ENCODE measurements at regions not wholly inside any gene's neighbourhood (a gene's known extent, or its start where the extent isn't known, plus 50 kb on each side); places are given as distances from the start of the nearest gene placed in this dataset.

- intact Hi-C loops (cut with DNase I) = no loop called here
- ATAC-seq = no peak
- DNase-seq (ENCODE audit: missing footprints) = no peak
Observed at GRCh38 chr19:30144242-30144758, 202.3 kb downstream of the URI1 start.

- DNase-seq (ENCODE audit: missing footprints) = no peak
Observed at GRCh38 chr19:30144802-30145201, 202.8 kb downstream of the URI1 start.

GRCh38 chr19:30145467-30145866, 203.4 kb downstream of the URI1 start:
- intact Hi-C loops (cut with DNase I) = no loop called here
- ATAC-seq = no peak

More at GRCh38 chr19:30144802-30145201, 202.8 kb downstream of the URI1 start:
- intact Hi-C loops (cut with DNase I) = no loop called here
- ATAC-seq = no peak

GRCh38 chr19:30146346-30146745, 204.3 kb downstream of the URI1 start:
- intact Hi-C loops (cut with DNase I) = no loop called here
- ATAC-seq = no peak
- no peak for DNase-seq (ENCODE audit: missing footprints)

More at GRCh38 chr19:30145467-30145866, 203.4 kb downstream of the URI1 start:
- DNase-seq (ENCODE audit: missing footprints) = no peak

DNA sequence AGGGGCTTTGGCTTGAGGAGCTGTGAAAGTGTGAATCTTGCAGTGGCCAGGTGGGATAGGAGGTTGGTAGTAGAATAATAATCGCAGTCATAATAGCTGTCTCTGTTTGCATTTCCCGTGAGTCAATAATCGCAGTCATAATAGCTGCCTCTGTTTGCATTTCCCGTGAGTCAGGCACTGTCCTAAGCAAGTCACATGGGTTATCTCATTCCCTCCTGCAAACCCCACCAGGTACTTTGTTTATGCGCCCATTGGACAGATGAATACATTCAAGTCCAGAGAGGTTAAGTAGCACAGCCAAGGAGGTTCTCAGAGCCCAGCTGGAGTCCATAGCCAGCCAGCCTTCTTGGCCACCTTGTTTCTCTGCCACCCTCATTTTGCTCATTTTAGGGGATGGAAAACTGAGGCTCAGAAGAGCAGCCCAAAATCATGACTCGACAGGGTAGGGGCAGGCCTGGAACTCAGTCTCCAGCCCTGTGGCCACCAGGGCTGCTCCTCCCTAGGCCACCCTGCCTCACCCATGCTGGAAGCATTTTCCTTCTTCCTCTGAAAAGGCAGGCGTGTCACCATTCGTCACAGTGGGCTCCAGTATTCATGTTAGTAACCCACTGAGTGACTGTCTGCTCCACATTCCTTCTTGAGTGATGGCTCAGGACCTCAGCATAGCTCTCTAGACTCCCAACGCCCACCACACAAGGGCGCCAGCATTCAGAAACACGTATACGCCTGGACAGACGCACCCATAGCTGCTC, 206.2 kb downstream of the URI1 start:
- ATAC-seq = no peak
- DNase-seq (ENCODE audit: missing footprints) = no peak
- intact Hi-C loops (cut with DNase I) = no loop called here

DNA sequence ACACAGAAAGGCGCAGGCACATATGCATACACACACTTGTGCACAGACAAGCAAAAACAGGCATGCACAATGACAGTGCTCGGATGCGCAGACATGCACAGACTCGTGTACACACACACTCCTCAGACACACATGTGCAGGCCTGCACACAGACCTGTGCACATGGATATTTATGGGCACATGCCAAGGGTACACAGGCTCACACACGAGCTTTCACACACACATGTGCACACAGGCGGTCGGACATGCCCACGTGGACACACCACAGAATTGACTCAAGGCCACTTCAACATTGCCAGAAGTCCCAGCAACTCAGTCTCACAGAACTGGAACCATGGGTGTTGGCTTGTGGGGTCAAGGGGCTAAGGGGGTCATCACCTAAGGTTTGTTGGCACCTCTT, 206.8 kb downstream of the URI1 start:
- DNase-seq (ENCODE audit: missing footprints) (no peak), ATAC-seq (no peak)
- intact Hi-C loops (cut with DNase I) = no loop called here

DNA sequence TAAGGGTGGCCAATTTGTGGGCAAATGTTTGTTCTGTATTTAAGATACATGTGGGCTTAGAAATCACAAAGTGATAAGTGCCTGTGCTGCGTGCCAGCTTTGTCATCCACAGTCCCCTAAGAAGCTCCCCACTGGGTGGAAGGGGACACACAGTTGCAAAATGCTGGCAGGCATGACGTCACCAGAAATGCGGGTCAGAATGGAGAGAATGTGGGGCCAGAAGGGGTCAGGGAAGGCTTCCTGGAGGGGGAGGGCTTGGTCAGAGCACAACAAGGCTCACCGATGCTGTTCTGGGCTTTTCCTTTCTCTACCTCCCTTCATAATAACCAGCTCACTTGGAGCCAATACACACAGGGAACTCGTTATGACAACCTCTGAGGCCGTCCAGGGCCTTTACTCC, 207.3 kb downstream of the URI1 start:
- ATAC-seq = no peak
- DNase-seq (ENCODE audit: missing footprints) = no peak
- intact Hi-C loops (cut with DNase I) = no loop called here

DNA sequence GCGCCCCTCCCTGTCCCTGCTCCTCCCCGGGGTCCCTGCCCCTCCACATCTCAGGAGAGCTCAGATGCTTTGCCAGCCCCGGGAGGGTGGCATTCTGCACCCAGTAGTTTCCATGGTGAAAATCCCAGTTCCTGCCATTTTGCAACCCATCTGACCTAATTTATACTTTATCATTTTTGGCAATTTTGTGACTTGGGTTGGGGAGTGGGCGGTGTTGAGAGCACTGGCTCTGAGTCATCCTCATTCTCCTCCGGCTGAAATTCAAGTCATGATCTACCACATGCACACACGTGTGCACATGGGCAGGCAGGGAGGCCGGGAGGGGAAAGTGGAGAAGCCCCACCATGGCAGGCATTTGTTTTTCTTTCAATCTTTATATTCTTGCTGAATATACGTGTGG, 208.6 kb downstream of the URI1 start:
- DNase-seq (ENCODE audit: missing footprints) = no peak
- intact Hi-C loops (cut with DNase I) = no loop called here
- ATAC-seq = no peak

- intact Hi-C loops (cut with DNase I) = no loop called here
- DNase-seq (ENCODE audit: missing footprints) = no peak
- ATAC-seq = no peak
Observed at GRCh38 chr19:30151081-30151480, 209.0 kb downstream of the URI1 start.

GRCh38 chr19:30152510-30153291, 210.7 kb downstream of the URI1 start:
- intact Hi-C loops (cut with DNase I) = no loop called here
- DNase-seq (ENCODE audit: missing footprints) (no peak), ATAC-seq (no peak)

DNA sequence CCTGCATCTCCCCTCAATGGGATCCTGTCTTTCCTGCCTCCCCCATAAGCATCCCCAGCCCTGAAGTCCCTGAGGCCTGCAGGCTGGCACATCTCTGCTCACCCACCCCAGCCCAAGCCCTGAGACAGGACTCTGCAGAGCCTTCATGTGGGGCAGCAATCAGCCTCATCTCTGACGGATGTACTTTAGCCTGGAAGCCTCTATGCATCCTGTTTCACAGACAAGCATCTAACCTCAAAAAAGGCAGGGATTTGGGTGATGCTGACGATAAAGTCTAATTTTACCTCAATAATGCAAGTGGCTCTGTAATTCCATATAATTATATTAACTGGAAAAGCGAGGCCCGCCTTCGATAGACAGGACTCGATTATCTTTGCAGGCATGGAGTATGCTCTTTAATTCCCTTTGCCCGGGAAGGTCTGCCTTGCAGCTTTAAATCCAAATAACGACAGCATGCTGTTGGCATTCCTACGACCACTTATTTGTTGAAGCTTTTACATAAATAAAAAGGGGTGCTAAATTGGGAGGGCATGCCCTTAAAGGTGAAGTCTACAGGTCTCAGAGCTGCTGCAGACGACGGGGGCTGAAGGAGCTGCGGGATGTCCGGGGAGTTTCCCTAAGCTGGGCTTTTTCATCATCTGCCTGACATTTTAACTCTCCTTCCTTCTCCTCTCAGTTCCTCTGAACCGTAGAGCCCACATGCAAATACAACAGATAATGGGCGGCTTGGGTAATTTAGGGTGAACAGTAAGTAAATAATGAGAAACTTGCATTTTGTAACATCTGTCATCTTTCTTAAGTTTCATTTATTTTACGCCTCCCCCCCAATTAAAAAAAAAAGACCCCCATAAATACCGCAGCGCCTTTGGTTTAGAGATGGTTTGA, 211.5 kb downstream of the URI1 start:
- no peak for ATAC-seq
- intact Hi-C loops (cut with DNase I) = no loop called here

GRCh38 chr19:30154410-30154809, 212.4 kb downstream of the URI1 start:
- no peak for ATAC-seq
- no peak for DNase-seq (ENCODE audit: missing footprints)
- intact Hi-C loops (cut with DNase I) = no loop called here

More for the DNA sequence above, 211.5 kb downstream of the URI1 start:
- DNase-seq (ENCODE audit: missing footprints) = no peak

DNA sequence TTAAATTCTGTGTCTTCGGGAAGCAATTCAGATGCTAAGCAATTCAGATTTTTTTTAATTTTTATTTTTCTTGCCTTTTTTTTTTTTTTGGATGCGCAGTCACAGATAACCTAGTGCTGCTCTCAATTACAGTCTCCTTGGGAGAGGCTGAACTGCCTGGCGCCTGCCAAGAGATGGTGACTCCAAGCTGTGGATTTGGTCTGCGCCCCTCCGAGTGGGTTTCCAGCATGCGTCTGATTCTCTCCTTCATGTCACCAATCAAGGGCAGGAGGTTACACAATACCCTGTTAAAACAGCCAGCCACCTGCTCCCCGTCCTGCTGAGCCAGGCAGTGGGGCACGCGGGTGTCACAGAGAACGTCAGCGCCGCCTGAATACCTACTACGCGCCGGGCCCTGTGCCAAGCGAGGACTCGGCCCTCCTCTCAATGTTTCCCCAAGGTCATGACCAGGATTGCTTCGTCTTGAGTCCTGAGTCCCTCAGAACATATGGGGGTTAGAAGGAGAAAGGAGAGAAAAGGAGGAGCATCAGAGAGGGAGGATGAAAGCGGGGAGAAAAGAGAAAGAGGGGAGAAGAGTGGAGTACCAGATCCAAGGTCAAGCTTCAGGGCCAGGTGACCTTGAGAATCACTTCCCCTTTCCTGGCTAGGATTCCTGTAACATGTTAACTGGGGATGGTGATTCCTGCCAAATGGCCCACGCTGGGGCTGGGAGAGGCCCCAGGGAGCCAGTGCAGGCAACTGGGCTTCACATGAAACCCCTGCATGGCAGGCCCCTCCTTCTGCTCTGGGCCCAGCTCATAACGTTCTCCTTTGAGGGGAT, 213.6 kb downstream of the URI1 start:
- intact Hi-C loops (cut with DNase I) = no loop called here
- DNase-seq (ENCODE audit: missing footprints) (no peak), ATAC-seq (no peak)

DNA sequence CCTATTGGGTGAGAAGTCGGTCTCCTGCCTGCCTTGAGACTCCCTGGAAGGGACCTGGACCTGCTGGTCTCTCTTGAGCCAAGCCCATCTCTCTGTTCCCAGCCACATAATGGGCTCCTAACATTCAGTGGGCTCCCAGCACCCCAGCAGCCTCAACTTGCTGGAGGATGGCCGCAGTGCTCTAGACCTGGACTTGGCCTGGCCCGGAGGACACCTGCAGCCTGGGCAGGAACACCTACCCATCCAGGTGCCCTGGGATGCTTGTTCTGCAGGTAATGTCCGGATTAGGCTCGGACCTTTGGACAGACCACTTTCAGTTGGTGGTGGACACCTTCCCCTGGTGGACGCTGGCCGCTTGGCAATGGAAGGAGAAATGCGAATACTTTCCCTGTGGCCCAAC, 214.6 kb downstream of the URI1 start:
- DNase-seq (ENCODE audit: missing footprints) (no peak), ATAC-seq (no peak)
- intact Hi-C loops (cut with DNase I) = no loop called here

- no peak for ATAC-seq
- intact Hi-C loops (cut with DNase I) = no loop called here
- no peak for DNase-seq (ENCODE audit: missing footprints)
Observed at GRCh38 chr19:30158067-30158892, 213.9 kb upstream of the ZNF536 start.

- ATAC-seq (no peak), DNase-seq (ENCODE audit: missing footprints) (no peak)
- intact Hi-C loops (cut with DNase I) = no loop called here
Observed at GRCh38 chr19:30158893-30159245, 213.3 kb upstream of the ZNF536 start.

DNA sequence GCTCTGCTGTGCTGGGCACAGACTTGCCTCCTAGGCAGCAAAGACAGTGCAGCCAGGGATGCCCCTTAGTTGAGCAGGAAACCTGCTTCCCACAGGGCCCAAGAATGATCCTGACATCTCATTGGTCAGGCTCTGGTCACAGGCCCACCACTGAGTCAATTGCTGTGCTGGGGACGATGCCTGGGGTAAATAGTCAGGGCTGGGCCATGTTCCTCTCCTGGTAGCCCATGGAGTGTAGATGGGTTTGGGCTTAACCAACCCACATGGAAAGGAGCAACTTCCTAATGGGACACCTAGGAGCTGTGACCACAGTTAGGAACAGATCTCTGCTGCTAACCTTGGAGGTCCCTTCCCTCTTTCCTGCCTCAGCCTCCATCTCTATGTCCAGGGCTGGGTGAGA, 212.5 kb upstream of the ZNF536 start:
- ATAC-seq (no peak), DNase-seq (ENCODE audit: missing footprints) (no peak)
- intact Hi-C loops (cut with DNase I) = no loop called here

DNA sequence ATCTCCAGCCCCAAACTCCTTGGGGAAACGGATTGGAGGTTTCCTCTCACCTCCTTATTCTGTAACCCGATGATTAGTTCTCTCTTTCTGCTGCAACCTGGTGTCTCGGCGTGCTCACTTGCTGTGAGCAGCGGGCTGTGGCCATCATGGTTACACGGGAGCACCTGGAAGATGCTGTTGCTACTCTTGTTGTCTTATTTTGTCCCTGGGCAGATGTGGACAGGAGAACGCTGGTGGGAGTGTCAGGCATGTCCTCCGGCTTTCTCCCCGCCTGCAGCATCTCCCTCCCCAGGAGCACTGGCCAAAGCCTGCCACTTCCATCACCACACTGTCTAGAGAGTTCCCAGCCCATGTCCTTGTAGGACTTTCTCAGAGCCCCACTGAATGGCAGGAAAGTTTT, 211.8 kb upstream of the ZNF536 start:
- ATAC-seq (no peak), DNase-seq (ENCODE audit: missing footprints) (no peak)
- intact Hi-C loops (cut with DNase I) = no loop called here

Measured in Right ventricle myocardium inferior (tissue), 1 donor.